ENCODE measurements at regions not wholly inside any gene's neighbourhood (a gene's known extent, or its start where the extent isn't known, plus 50 kb on each side); places are given as distances from the start of the nearest gene placed in this dataset.

- TF ChIP-seq CTCF (conservative IDR thresholded peaks at IDR 0.05 in 1 of 2, IDR thresholded peaks at IDR 0.05 in 1 of 2; ENCODE audit: extremely low read depth in 1 of 2, insufficient read depth in 1 of 2, low read depth in 1 of 2, low read length in 2 of 2) (no peak), EZH2 (IDR thresholded peaks at IDR 0.05; ENCODE audit: borderline replicate concordance, low read length) (no peak)
These were observed 262.6 kb upstream of the MYOCD start for GRCh38 chr17:12402963-12403622.

All from mammary epithelial cell (primary cell).